Neural cell (in vitro differentiated cells): ENCODE measurements at regions not wholly inside any gene's neighbourhood (a gene's known extent, or its start where the extent isn't known, plus 50 kb on each side); places are given as distances from the start of the nearest gene placed in this dataset.

Experiments
- H2AFZ ChIP-seq: fragments of 200-600, 300-800 bp; sonication (generic), shearing (Covaris generic); 2 replicates; pipeline ENCODE4 v1.6.0; 2014; ENCODE audit warnings: low read depth, mild to moderate bottlenecking, antibody characterized with exemption, low read length, moderate library complexity
- H3F3A ChIP-seq: fragments of 200-600 bp; shearing (Covaris generic); 2 replicates; pipeline ENCODE4 v1.6.1; 2016; ENCODE audit warnings: mild to moderate bottlenecking, moderate library complexity, mixed read lengths, antibody characterized with exemption, low read length; ENCODE audit not compliant: insufficient read depth, poor library complexity, severe bottlenecking
- H3K27ac ChIP-seq: fragments of 200-600, 300-800 bp; sonication (generic), shearing (Covaris generic); 2 replicates; pipeline ENCODE4 v1.5.1; 2014; ENCODE audit warnings: mild to moderate bottlenecking, low read length, moderate library complexity
- H3K27me3 ChIP-seq: fragments of 300-800, 200-600 bp; sonication (generic), shearing (Covaris generic); 2 replicates; pipeline ENCODE4 v1.6.0; 2014; ENCODE audit warnings: mild to moderate bottlenecking, low read depth, low read length, moderate library complexity; ENCODE audit not compliant: insufficient read depth
- H3K36me3 ChIP-seq: fragments of 300-800, 200-600 bp; sonication (generic), shearing (Covaris generic); 2 replicates; pipeline ENCODE4 v1.5.1; 2014; ENCODE audit warnings: mild to moderate bottlenecking, antibody characterized with exemption, low read length, moderate library complexity; ENCODE audit not compliant: insufficient read depth
- H3K4me2 ChIP-seq: fragments of 300-800, 200-600 bp; sonication (generic), shearing (Covaris generic); 2 replicates; pipeline ENCODE4 v1.6.0; 2014; ENCODE audit warnings: mild to moderate bottlenecking, low read length
- H3K4me3 ChIP-seq: fragments of 300-800, 200-600 bp; sonication (generic), shearing (Covaris generic); 2 replicates; pipeline ENCODE4 v1.5.1; 2014; ENCODE audit warnings: mild to moderate bottlenecking, low read length, moderate library complexity
- H3K79me2 ChIP-seq: fragments of 200-600 bp; shearing (Covaris generic); replicated peaks from 2 replicates; pipeline ENCODE4 v1.6.0; 2014; ENCODE audit warnings: mild to moderate bottlenecking, low read length, moderate library complexity; ENCODE audit not compliant: insufficient read depth
- H3K9ac ChIP-seq: fragments of 300-800, 200-600 bp; sonication (generic), shearing (Covaris generic); 2 replicates; pipeline ENCODE4 v1.6.1; 2016; ENCODE audit warnings: mild to moderate bottlenecking, low read length, mixed read lengths
- H3K9me2 ChIP-seq: fragments of 200-600 bp; shearing (Covaris generic); 2 replicates; pipeline ENCODE4 v1.6.1; 2016; ENCODE audit warnings: mild to moderate bottlenecking, low read length, mixed read lengths; ENCODE audit not compliant: insufficient read depth
- H3K9me3 ChIP-seq: fragments of 200-600, 300-800 bp; sonication (generic), shearing (Covaris generic); 2 replicates; pipeline ENCODE4 v1.6.1; 2016; ENCODE audit warnings: mild to moderate bottlenecking, mixed run types, low read length, moderate library complexity, mixed read lengths
- H4K20me1 ChIP-seq: fragments of 200-600 bp; shearing (Covaris generic); 2 replicates; pipeline ENCODE4 v1.6.1; 2016; ENCODE audit warnings: mild to moderate bottlenecking, mixed run types; ENCODE audit not compliant: insufficient read depth
- EP300 ChIP-seq: fragments of 450-650 bp; conservative IDR thresholded peaks from 2 replicates; pipeline ENCODE4 v1.6.1; 2014; ENCODE audit warnings: antibody characterized with exemption, mild to moderate bottlenecking, moderate library complexity; ENCODE audit not compliant: poor library complexity, severe bottlenecking
- EZH2 ChIP-seq: fragments of 200-600, 300-800 bp; shearing (Covaris generic), sonication (generic); IDR thresholded peaks from 2 replicates; pipeline ENCODE4 v1.6.1; 2014; ENCODE audit warnings: antibody characterized with exemption, low read length, borderline replicate concordance, mild to moderate bottlenecking; ENCODE audit not compliant: insufficient read depth, poor library complexity, severe bottlenecking
- MXI1 ChIP-seq: fragments of 450-650 bp; conservative IDR thresholded peaks from 2 replicates; pipeline ENCODE4 v1.6.1; 2014; ENCODE audit warnings: antibody characterized with exemption, mild to moderate bottlenecking; ENCODE audit not compliant: poor library complexity, severe bottlenecking
- POLR2AphosphoS5 ChIP-seq: IDR thresholded peaks from 2 replicates; pipeline ENCODE4 v1.6.1; 2012
- RAD21 ChIP-seq: fragments of 450-650 bp; conservative IDR thresholded peaks from 2 replicates; pipeline ENCODE4 v1.6.1; 2014; ENCODE audit warnings: antibody characterized with exemption, mild to moderate bottlenecking, moderate library complexity
- SMC3 ChIP-seq: fragments of 450-650 bp; conservative IDR thresholded peaks from 2 replicates; pipeline ENCODE4 v1.6.1; 2014; ENCODE audit warnings: antibody characterized with exemption, mild to moderate bottlenecking, moderate library complexity; ENCODE audit not compliant: poor library complexity
- TAF1 ChIP-seq: IDR thresholded peaks from 2 replicates; pipeline ENCODE4 v1.6.1; 2012; ENCODE audit warnings: low read depth
- TF ChIP-seq, protein P1 (sequence below): fragments of 450-650 bp; IDR thresholded peaks from 2 replicates; pipeline ENCODE4 v1.5.1; 2014; ENCODE audit warnings: antibody characterized with exemption, mild to moderate bottlenecking, moderate library complexity; ENCODE audit not compliant: poor library complexity, severe bottlenecking
- TF ChIP-seq, protein P2 (sequence below): IDR thresholded peaks from 2 replicates; pipeline ENCODE4 v1.6.1; 2012; ENCODE audit warnings: borderline replicate concordance

DNA sequence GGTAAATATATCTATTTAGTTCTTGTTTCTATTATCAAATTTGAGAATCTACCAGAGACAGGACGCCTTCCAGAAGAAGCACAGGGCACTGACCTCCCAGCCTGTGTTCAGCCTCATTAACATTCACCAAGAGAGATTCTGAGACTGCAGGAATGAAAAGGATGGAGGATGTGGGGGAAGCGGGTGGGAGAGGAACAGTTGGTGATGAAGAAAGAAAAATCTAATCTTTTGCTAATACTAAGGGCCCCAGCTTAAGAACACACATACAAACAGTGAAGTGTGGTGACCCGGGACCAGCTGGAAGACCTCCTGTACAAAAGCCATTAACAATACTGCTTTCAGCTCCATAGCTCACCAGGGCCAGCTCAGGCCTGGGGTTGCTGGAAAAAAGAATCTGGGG is 160.5 kb downstream of the NUAK1 start:
- Histone ChIP-seq H3K9me2 (no peaks in the 10 kb centered on the region), H3K27ac (no peak overlapping the region), H2AFZ (no peak overlapping the region), H3K4me2 (no peak overlapping the region), H3K27me3 (no peaks in the 10 kb centered on the region), H3K79me2 (no peaks in the 10 kb centered on the region), H3K9ac (no peak overlapping the region), H3K9me3 (no peaks in the 10 kb centered on the region), H3K36me3 (no peaks in the 10 kb centered on the region), H3F3A (no peaks in the 10 kb centered on the region), H3K4me3 (no peak overlapping the region), H4K20me1 (no peaks in the 10 kb centered on the region)
- TF ChIP-seq, protein P1, sequence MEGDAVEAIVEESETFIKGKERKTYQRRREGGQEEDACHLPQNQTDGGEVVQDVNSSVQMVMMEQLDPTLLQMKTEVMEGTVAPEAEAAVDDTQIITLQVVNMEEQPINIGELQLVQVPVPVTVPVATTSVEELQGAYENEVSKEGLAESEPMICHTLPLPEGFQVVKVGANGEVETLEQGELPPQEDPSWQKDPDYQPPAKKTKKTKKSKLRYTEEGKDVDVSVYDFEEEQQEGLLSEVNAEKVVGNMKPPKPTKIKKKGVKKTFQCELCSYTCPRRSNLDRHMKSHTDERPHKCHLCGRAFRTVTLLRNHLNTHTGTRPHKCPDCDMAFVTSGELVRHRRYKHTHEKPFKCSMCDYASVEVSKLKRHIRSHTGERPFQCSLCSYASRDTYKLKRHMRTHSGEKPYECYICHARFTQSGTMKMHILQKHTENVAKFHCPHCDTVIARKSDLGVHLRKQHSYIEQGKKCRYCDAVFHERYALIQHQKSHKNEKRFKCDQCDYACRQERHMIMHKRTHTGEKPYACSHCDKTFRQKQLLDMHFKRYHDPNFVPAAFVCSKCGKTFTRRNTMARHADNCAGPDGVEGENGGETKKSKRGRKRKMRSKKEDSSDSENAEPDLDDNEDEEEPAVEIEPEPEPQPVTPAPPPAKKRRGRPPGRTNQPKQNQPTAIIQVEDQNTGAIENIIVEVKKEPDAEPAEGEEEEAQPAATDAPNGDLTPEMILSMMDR: no peak
- TF ChIP-seq EP300 (no peak), POLR2AphosphoS5 (no peak), SMC3 (no peak), EZH2 (no peak), TAF1 (no peak), RAD21 (no peak), MXI1 (no peak)
- TF ChIP-seq, protein P2, sequence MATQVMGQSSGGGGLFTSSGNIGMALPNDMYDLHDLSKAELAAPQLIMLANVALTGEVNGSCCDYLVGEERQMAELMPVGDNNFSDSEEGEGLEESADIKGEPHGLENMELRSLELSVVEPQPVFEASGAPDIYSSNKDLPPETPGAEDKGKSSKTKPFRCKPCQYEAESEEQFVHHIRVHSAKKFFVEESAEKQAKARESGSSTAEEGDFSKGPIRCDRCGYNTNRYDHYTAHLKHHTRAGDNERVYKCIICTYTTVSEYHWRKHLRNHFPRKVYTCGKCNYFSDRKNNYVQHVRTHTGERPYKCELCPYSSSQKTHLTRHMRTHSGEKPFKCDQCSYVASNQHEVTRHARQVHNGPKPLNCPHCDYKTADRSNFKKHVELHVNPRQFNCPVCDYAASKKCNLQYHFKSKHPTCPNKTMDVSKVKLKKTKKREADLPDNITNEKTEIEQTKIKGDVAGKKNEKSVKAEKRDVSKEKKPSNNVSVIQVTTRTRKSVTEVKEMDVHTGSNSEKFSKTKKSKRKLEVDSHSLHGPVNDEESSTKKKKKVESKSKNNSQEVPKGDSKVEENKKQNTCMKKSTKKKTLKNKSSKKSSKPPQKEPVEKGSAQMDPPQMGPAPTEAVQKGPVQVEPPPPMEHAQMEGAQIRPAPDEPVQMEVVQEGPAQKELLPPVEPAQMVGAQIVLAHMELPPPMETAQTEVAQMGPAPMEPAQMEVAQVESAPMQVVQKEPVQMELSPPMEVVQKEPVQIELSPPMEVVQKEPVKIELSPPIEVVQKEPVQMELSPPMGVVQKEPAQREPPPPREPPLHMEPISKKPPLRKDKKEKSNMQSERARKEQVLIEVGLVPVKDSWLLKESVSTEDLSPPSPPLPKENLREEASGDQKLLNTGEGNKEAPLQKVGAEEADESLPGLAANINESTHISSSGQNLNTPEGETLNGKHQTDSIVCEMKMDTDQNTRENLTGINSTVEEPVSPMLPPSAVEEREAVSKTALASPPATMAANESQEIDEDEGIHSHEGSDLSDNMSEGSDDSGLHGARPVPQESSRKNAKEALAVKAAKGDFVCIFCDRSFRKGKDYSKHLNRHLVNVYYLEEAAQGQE: no peak

DNA sequence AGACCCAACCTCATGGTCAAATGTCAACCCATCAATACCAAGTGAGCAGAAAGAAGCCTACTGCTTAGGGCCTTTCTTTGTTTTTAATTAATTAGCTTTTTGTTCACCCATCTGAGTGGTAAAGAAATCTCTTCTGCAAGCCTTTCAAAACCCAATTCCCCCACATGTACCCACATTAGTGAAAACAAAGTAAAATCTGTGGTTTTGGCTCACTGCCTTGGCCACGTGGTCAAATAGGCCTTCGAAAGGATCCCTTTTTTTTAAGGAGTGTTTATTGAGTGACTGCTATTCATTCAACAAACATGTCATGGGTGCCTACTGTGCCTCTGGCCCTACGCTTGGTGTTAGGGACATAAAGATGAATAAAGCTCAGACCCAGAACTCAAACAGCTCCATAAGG is 160.1 kb downstream of the NUAK1 start:
- TF ChIP-seq, protein P2: no peak
- TF ChIP-seq RAD21 (no peak), POLR2AphosphoS5 (no peak), EP300 (no peak), EZH2 (no peak), TAF1 (no peak)
- TF ChIP-seq, protein P1: no peak
- Histone ChIP-seq H3K4me3 (no peak overlapping the region), H3K79me2 (no peaks in the 10 kb centered on the region), H3F3A (no peaks in the 10 kb centered on the region), H3K36me3 (no peaks in the 10 kb centered on the region), H2AFZ (no peak overlapping the region), H3K9me3 (no peaks in the 10 kb centered on the region), H3K9me2 (no peaks in the 10 kb centered on the region), H3K27me3 (no peaks in the 10 kb centered on the region), H3K9ac (no peak overlapping the region), H3K4me2 (no peak overlapping the region), H3K27ac (no peak overlapping the region), H4K20me1 (no peaks in the 10 kb centered on the region)
